ENCODE measurements at regions not wholly inside any gene's neighbourhood (a gene's known extent, or its start where the extent isn't known, plus 50 kb on each side); places are given as distances from the start of the nearest gene placed in this dataset.
A peak's percentile ranks its signal among the peaks of the same experiment; 100 is the strongest.

DNA sequence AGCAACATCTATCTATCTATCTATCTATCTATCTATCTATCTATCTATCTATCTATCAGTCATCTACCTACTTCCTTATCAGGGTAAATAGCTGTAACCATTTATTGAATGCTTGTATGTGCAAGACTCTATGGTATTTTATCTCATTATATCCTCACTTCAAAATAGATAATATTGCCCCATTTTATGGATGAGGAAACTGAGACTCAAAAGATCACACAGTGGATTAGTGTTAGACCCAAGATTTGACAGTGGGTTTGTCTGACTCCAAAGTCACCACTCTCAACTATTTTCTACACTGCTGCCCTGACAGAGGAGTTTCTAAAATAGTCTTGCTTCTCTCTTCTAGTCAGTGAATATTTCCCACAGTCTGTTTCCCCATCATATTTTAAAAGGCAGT lies 94.3 kb upstream of the NR3C1 start:
- Histone ChIP-seq H3K27ac (no peak overlapping the region), H3K4me3 (no peak overlapping the region), H3K9me3 (no peaks in the 10 kb centered on the region), H3K36me3 (no peaks in the 10 kb centered on the region), H3K27me3 (no peaks in the 10 kb centered on the region), H3K4me1 (no peaks in the 10 kb centered on the region)
- DNase-seq: no peak
- TF ChIP-seq POLR2A (IDR thresholded peaks at IDR 0.05) (no peak), CTCF (IDR thresholded peaks at IDR 0.05) (no peak)
- intact Hi-C loops (cut with DNase I; ENCODE audit: low total_unique reads): no loop called here

- H3K27me3 ChIP-seq: no peaks in the 10 kb centered on the region
- H3K9me3 ChIP-seq: no peaks in the 10 kb centered on the region
- H3K36me3 ChIP-seq: no peaks in the 10 kb centered on the region
- H3K4me1 ChIP-seq: no peaks in the 10 kb centered on the region
- no peak overlapping the region for H3K4me3 ChIP-seq
- DNase-seq: no peak
- H3K27ac ChIP-seq: no peak overlapping the region
- no peak for TF ChIP-seq POLR2A (IDR thresholded peaks at IDR 0.05)
- no peak for TF ChIP-seq CTCF (IDR thresholded peaks at IDR 0.05)
- intact Hi-C loops (cut with DNase I; ENCODE audit: low total_unique reads): no loop called here
These were observed 93.5 kb upstream of the NR3C1 start for GRCh38 chr5:143496943-143497342.

- peak overlapping the region; percentile 8 to 18 for H3K27ac ChIP-seq
- TF ChIP-seq POLR2A (IDR thresholded peaks at IDR 0.05) (no peak), CTCF (IDR thresholded peaks at IDR 0.05) (no peak)
These were observed 92.4 kb upstream of the NR3C1 start for GRCh38 chr5:143495821-143496275.

GRCh38 chr5:143495110-143495509 lies 91.6 kb upstream of the NR3C1 start:
- no peak overlapping the region for H3K4me3 ChIP-seq
- no peaks in the 10 kb centered on the region for H3K4me1 ChIP-seq
- TF ChIP-seq CTCF (IDR thresholded peaks at IDR 0.05) (no peak), POLR2A (IDR thresholded peaks at IDR 0.05) (no peak)
- no peak overlapping the region for H3K27ac ChIP-seq
- DNase-seq: no peak
- intact Hi-C loops (cut with DNase I; ENCODE audit: low total_unique reads): no loop called here
- H3K9me3 ChIP-seq: no peaks in the 10 kb centered on the region
- no peaks in the 10 kb centered on the region for H3K27me3 ChIP-seq
- H3K36me3 ChIP-seq: no peaks in the 10 kb centered on the region

More at GRCh38 chr5:143495821-143496275, 92.4 kb upstream of the NR3C1 start:
- Histone ChIP-seq H3K36me3 (no peaks in the 10 kb centered on the region), H3K4me1 (no peaks in the 10 kb centered on the region), H3K4me3 (no peak overlapping the region), H3K27me3 (no peaks in the 10 kb centered on the region), H3K9me3 (no peaks in the 10 kb centered on the region)
- DNase-seq: peak; percentile 18 to 21
- intact Hi-C loops (cut with DNase I; ENCODE audit: low total_unique reads): no loop called here

DNA sequence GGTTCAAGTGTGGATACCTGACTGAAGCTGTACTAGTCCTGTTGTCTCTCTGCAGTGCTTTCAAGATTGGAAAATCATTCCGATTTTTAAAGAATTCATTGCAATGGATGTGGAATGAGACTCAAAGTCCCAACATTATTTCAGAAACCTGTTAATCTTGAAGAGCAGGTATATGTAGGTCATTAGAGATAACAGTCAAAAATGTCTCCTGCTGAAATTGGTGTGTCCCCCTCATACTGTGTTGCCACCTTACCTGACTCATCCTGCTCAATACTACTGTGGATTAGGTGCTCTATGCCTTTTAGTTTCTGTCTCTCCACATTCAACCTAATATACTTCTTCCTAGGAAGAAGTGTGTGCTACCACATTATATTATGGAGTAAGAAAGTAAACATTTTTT lies 91.1 kb upstream of the NR3C1 start:
- Histone ChIP-seq H3K4me3 (no peak overlapping the region), H3K9me3 (no peaks in the 10 kb centered on the region), H3K4me1 (no peaks in the 10 kb centered on the region), H3K36me3 (no peaks in the 10 kb centered on the region), H3K27me3 (no peaks in the 10 kb centered on the region), H3K27ac (no peak overlapping the region)
- no peak for DNase-seq
- intact Hi-C loops (cut with DNase I; ENCODE audit: low total_unique reads): no loop called here
- TF ChIP-seq CTCF (IDR thresholded peaks at IDR 0.05) (no peak), POLR2A (IDR thresholded peaks at IDR 0.05) (no peak)

All from uterus (tissue), 3 donors.